NB4 (cell line): ENCODE measurements at regions not wholly inside any gene's neighbourhood (a gene's known extent, or its start where the extent isn't known, plus 50 kb on each side); places are given as distances from the start of the nearest gene placed in this dataset.
A peak's percentile ranks its signal among the peaks of the same experiment; 100 is the strongest.

Experiments used
- DNase-seq: peaks from one replicate; pipeline ENCODE4 v3.0.0; 2010; ENCODE audit warnings: low read depth
- H3K4me3 ChIP-seq: one replicate; pipeline ENCODE4 v1.5.1; 2011; ENCODE audit warnings: mild to moderate bottlenecking, low read depth, low read length, moderate library complexity
- CTCF ChIP-seq: IDR thresholded peaks from one replicate; pipeline ENCODE4 v1.5.1; 2012; ENCODE audit warnings: low read depth, low read length
- MAX ChIP-seq: IDR thresholded peaks from 2 replicates; pipeline ENCODE4 v1.6.1; 2011; ENCODE audit warnings: low read depth, low read length
- MYC ChIP-seq: IDR thresholded peaks from 2 replicates; pipeline ENCODE4 v1.6.1; 2011; ENCODE audit warnings: low read depth, low read length
- POLR2A ChIP-seq: IDR thresholded peaks from 2 replicates; pipeline ENCODE4 v1.6.1; 2011; ENCODE audit warnings: mild to moderate bottlenecking; ENCODE audit not compliant: insufficient read length; ENCODE audit errors: extremely low read depth

- peak; percentile 65 for DNase-seq
- no peak for TF ChIP-seq POLR2A
- TF ChIP-seq CTCF, result peak; percentile 49
- no peak overlapping the region for H3K4me3 ChIP-seq
These were observed 158.8 kb upstream of the SLC39A10 start for GRCh38 chr2:195498176-195498575.

GRCh38 chr2:195496991-195497390 lies 160.0 kb upstream of the SLC39A10 start:
- DNase-seq, result no peak
- no peak overlapping the region for H3K4me3 ChIP-seq
- TF ChIP-seq MAX (no peak), CTCF (no peak), POLR2A (no peak), MYC (no peak)

- DNase-seq, result no peak
- TF ChIP-seq POLR2A (no peak), CTCF (no peak), MAX (no peak), MYC (no peak)
- no peak overlapping the region for H3K4me3 ChIP-seq
These were observed 161.1 kb upstream of the SLC39A10 start for GRCh38 chr2:195495966-195496365.

GRCh38 chr2:195495351-195495750 lies 161.7 kb upstream of the SLC39A10 start:
- H3K4me3 ChIP-seq, result no peak overlapping the region
- TF ChIP-seq POLR2A (no peak), MYC (no peak), MAX (no peak), CTCF (no peak)
- peak; percentile 53 for DNase-seq

- TF ChIP-seq CTCF, result no peak
- no peak for TF ChIP-seq POLR2A
- TF ChIP-seq MAX, result no peak
- no peak for TF ChIP-seq MYC
- H3K4me3 ChIP-seq, result no peak overlapping the region
- no peak for DNase-seq
These were observed 162.6 kb upstream of the SLC39A10 start for GRCh38 chr2:195494451-195494850.

GRCh38 chr2:195493416-195493815 lies 163.6 kb upstream of the SLC39A10 start:
- TF ChIP-seq POLR2A (no peak), MAX (no peak), MYC (no peak), CTCF (no peak)
- H3K4me3 ChIP-seq, result no peak overlapping the region
- DNase-seq, result no peak
